GM21367 (cell line): ENCODE measurements at regions not wholly inside any gene's neighbourhood (a gene's known extent, or its start where the extent isn't known, plus 50 kb on each side); places are given as distances from the start of the nearest gene placed in this dataset.
A peak's percentile ranks its signal among the peaks of the same experiment; 100 is the strongest.
"Not testable (repeated sequence)": the region's sequence is repeated elsewhere in the genome, so short reads cannot be mapped to it uniquely, and the experiment has no call there.

Source experiments
- ATAC-seq: cut with Tn5 transposase; IDR thresholded peaks from one replicate; pipeline ENCODE4 v1.9.1; 2021; ENCODE audit not compliant: unreplicated experiment

GRCh38 chr2:221999717-222000116, 299.1 kb downstream of the PAX3 start:
- ATAC-seq = no peak

GRCh38 chr2:221999166-221999565, 299.6 kb downstream of the PAX3 start:
- ATAC-seq = no peak

- no peak for ATAC-seq
Measured at GRCh38 chr2:221997683-221998082, 301.1 kb downstream of the PAX3 start.

- ATAC-seq = no peak
Measured at GRCh38 chr2:221997100-221997499, 301.7 kb downstream of the PAX3 start.

- no peak for ATAC-seq
Measured at GRCh38 chr2:221994926-221995325, 303.9 kb downstream of the PAX3 start.

- not testable (repeated sequence) for ATAC-seq
Measured at GRCh38 chr2:221984376-221984775, 314.4 kb downstream of the PAX3 start.

- no peak for ATAC-seq
Measured at GRCh38 chr2:221981912-221982470, 316.8 kb downstream of the PAX3 start.

GRCh38 chr2:221975151-221975550, 323.6 kb downstream of the PAX3 start:
- ATAC-seq = no peak

- no peak for ATAC-seq
Measured at GRCh38 chr2:221973902-221974301, 324.9 kb downstream of the PAX3 start.

- no peak for ATAC-seq
Measured at GRCh38 chr2:221973502-221973901, 325.3 kb downstream of the PAX3 start.

GRCh38 chr2:221972813-221973478, 325.9 kb downstream of the PAX3 start:
- ATAC-seq = no peak

- no peak for ATAC-seq
Measured at GRCh38 chr2:221970389-221970788, 328.4 kb downstream of the PAX3 start.

GRCh38 chr2:221969830-221970144, 329.0 kb downstream of the PAX3 start:
- no peak for ATAC-seq

GRCh38 chr2:221969087-221969829, 329.5 kb downstream of the PAX3 start:
- peak; percentile 85 for ATAC-seq

- ATAC-seq = no peak
Measured at GRCh38 chr2:221962186-221962585, 336.6 kb downstream of the PAX3 start.

GRCh38 chr2:221961561-221961960, 337.2 kb downstream of the PAX3 start:
- ATAC-seq = no peak

GRCh38 chr2:221958224-221958623, 340.6 kb downstream of the PAX3 start:
- ATAC-seq = no peak

- no peak for ATAC-seq
Measured at GRCh38 chr2:221948076-221948475, 350.7 kb downstream of the PAX3 start.

GRCh38 chr2:221944452-221944851, 354.3 kb downstream of the PAX3 start:
- not testable (repeated sequence) for ATAC-seq

GRCh38 chr2:221943076-221943810, 355.6 kb downstream of the PAX3 start:
- ATAC-seq = no peak

- ATAC-seq = no peak
Measured at GRCh38 chr2:221931251-221931991, 359.3 kb upstream of the EPHA4 start.
